Keratinocyte (primary cell): ENCODE measurements at regions not wholly inside any gene's neighbourhood (a gene's known extent, or its start where the extent isn't known, plus 50 kb on each side); places are given as distances from the start of the nearest gene placed in this dataset.

Experiments used
- DNase-seq: peaks from one replicate; pipeline ENCODE4 v3.0.0-alpha.2; 2011; ENCODE audit warnings: low read depth, missing footprints, low spot score
- FAIRE-seq: peaks from 2 replicates; lab custom pipeline; 2011; peaks lifted over from hg19 to GRCh38; lab: Jason Lieb, UNC
- H2AFZ ChIP-seq: 2 replicates; pipeline ENCODE4 v1.6.0; 2012; ENCODE audit warnings: low read length, control low read depth, inconsistent platforms; ENCODE audit not compliant: control insufficient read depth
- H3K27ac ChIP-seq: 2 replicates; pipeline ENCODE4 v1.5.1; 2011; ENCODE audit warnings: low read length; ENCODE audit not compliant: control insufficient read depth, insufficient read depth
- H3K27me3 ChIP-seq: 3 replicates; pipeline ENCODE4 v1.6.0; 2011; ENCODE audit warnings: low read length; ENCODE audit not compliant: control insufficient read depth, insufficient read depth; ENCODE audit errors: extremely low read depth
- H3K36me3 ChIP-seq, 2 experiments: 2 replicates in 1 of 2; 3 replicates in 1 of 2; pipeline ENCODE4 v1.5.1; 2011; ENCODE audit warnings: low read length in 2 of 2, mild to moderate bottlenecking in 1 of 2; ENCODE audit not compliant: control insufficient read depth in 2 of 2, insufficient read depth in 2 of 2; ENCODE audit errors: extremely low read depth in 1 of 2
- H3K4me1 ChIP-seq: 3 replicates; pipeline ENCODE4 v1.5.1; 2011; ENCODE audit warnings: low read length; ENCODE audit not compliant: control insufficient read depth, insufficient read depth; ENCODE audit errors: extremely low read depth
- H3K4me2 ChIP-seq: 3 replicates; pipeline ENCODE4 v1.6.0; 2011; ENCODE audit warnings: low read depth, low read length; ENCODE audit not compliant: control insufficient read depth, insufficient read depth; ENCODE audit errors: extremely low read depth
- H3K4me3 ChIP-seq, 3 experiments: fragments of 200-600 bp in 1 of 3; sonication (generic) in 1 of 3; 2 replicates in 2 of 3; 3 replicates in 1 of 3; pipeline ENCODE4 v1.5.1; 2011 to 2016; ENCODE audit warnings: low read length in 3 of 3, mild to moderate bottlenecking in 3 of 3, control low read depth in 2 of 3, inconsistent platforms in 1 of 3, low read depth in 1 of 3, mixed read lengths in 1 of 3, mixed run types in 1 of 3, moderate library complexity in 1 of 3; ENCODE audit not compliant: control insufficient read depth in 2 of 3, insufficient read depth in 2 of 3; ENCODE audit errors: extremely low read depth in 1 of 3
- H3K79me2 ChIP-seq: 2 replicates; pipeline ENCODE4 v1.6.0; 2012; ENCODE audit warnings: low read length; ENCODE audit not compliant: control insufficient read depth, insufficient read depth
- H3K9ac ChIP-seq: 3 replicates; pipeline ENCODE4 v1.6.0; 2011; ENCODE audit warnings: low read length; ENCODE audit not compliant: control insufficient read depth, insufficient read depth; ENCODE audit errors: extremely low read depth
- H3K9me1 ChIP-seq: 3 replicates; pipeline ENCODE4 v1.6.0; 2011; ENCODE audit warnings: low read length; ENCODE audit not compliant: control insufficient read depth, insufficient read depth; ENCODE audit errors: extremely low read depth
- H3K9me3 ChIP-seq: 2 replicates; pipeline ENCODE4 v1.5.1; 2012; ENCODE audit warnings: low read depth, low read length; ENCODE audit not compliant: control insufficient read depth
- H4K20me1 ChIP-seq: 3 replicates; pipeline ENCODE4 v1.6.0; 2011; ENCODE audit warnings: low read length; ENCODE audit not compliant: control insufficient read depth, insufficient read depth; ENCODE audit errors: extremely low read depth
- EZH2 ChIP-seq: IDR thresholded peaks from one replicate; pipeline ENCODE4 v1.6.1; 2012; ENCODE audit warnings: inconsistent platforms, mild to moderate bottlenecking, low read length, moderate library complexity
- dilution Hi-C: fragments of 300-500 bp; cut with MboI; formaldehyde crosslinking; loops from one replicate; pipeline ENCODE4 v1.7.0; 2020; ENCODE audit warnings: low sequenced_read_pairs; ENCODE audit not compliant: extremely low pct_ligation_motif_present
- TF ChIP-seq, protein P1 (sequence below), 3 experiments: IDR thresholded peaks in 1 of 3; conservative IDR thresholded peaks in 1 of 3; optimal IDR thresholded peaks in 1 of 3; 2 replicates in 2 of 3; 3 replicates in 1 of 3; pipeline versions ENCODE3 to v1.5.1; 2011; ENCODE audit warnings: low read length in 3 of 3, mild to moderate bottlenecking in 3 of 3, moderate library complexity in 2 of 3, control low read depth in 1 of 3, inconsistent platforms in 1 of 3; ENCODE audit not compliant: insufficient read depth in 2 of 3; ENCODE audit errors: extremely low read depth in 1 of 3

- Histone ChIP-seq H4K20me1 (no peaks in the 10 kb centered on the region), H3K9me1 (no peaks in the 10 kb centered on the region), H3K27ac (no peak overlapping the region), H3K27me3 (no peaks in the 10 kb centered on the region), H3K4me3 (no peak overlapping the region), H2AFZ (no peak overlapping the region), H3K4me1 (peaks cover 34% of the 10 kb centered on the region), H3K9me3 (no peaks in the 10 kb centered on the region), H3K36me3 (no peaks in the 10 kb centered on the region), H3K4me2 (no peak overlapping the region), H3K79me2 (no peaks in the 10 kb centered on the region), H3K9ac (no peak overlapping the region)
- dilution Hi-C loops = no loop called here
- FAIRE-seq (no peak), DNase-seq (no peak)
- no peak for TF ChIP-seq EZH2
- TF ChIP-seq, protein P1, sequence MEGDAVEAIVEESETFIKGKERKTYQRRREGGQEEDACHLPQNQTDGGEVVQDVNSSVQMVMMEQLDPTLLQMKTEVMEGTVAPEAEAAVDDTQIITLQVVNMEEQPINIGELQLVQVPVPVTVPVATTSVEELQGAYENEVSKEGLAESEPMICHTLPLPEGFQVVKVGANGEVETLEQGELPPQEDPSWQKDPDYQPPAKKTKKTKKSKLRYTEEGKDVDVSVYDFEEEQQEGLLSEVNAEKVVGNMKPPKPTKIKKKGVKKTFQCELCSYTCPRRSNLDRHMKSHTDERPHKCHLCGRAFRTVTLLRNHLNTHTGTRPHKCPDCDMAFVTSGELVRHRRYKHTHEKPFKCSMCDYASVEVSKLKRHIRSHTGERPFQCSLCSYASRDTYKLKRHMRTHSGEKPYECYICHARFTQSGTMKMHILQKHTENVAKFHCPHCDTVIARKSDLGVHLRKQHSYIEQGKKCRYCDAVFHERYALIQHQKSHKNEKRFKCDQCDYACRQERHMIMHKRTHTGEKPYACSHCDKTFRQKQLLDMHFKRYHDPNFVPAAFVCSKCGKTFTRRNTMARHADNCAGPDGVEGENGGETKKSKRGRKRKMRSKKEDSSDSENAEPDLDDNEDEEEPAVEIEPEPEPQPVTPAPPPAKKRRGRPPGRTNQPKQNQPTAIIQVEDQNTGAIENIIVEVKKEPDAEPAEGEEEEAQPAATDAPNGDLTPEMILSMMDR (optimal IDR thresholded peaks at IDR 0.05 in 1 of 3, IDR thresholded peaks at IDR 0.05 in 1 of 3, conservative IDR thresholded peaks at IDR 0.05 in 1 of 3; ENCODE audit: extremely low read depth in 1 of 3, insufficient read depth in 2 of 3, low read length in 3 of 3) = no peak
Observed at GRCh38 chr16:48970216-48970615, 311.4 kb downstream of the CBLN1 start.

- no peak for FAIRE-seq
- H3K9me3 ChIP-seq = no peaks in the 10 kb centered on the region
- no peak overlapping the region for H3K4me3 ChIP-seq
- H2AFZ ChIP-seq = no peak overlapping the region
- no peak overlapping the region for H3K27ac ChIP-seq
- H3K9ac ChIP-seq = no peak overlapping the region
- peaks cover 40% of the 10 kb centered on the region for H3K4me1 ChIP-seq
- H4K20me1 ChIP-seq = no peaks in the 10 kb centered on the region
- no peak overlapping the region for H3K4me2 ChIP-seq
- no peaks in the 10 kb centered on the region for H3K36me3 ChIP-seq
- TF ChIP-seq EZH2 = no peak
- TF ChIP-seq, protein P1 (optimal IDR thresholded peaks at IDR 0.05 in 1 of 3, IDR thresholded peaks at IDR 0.05 in 1 of 3, conservative IDR thresholded peaks at IDR 0.05 in 1 of 3; ENCODE audit: extremely low read depth in 1 of 3, insufficient read depth in 2 of 3, low read length in 3 of 3) = no peak
- no peaks in the 10 kb centered on the region for H3K9me1 ChIP-seq
- H3K79me2 ChIP-seq = no peaks in the 10 kb centered on the region
- dilution Hi-C loops = no loop called here
- H3K27me3 ChIP-seq = no peaks in the 10 kb centered on the region
- no peak for DNase-seq
Observed at GRCh38 chr16:48969611-48970010, 312.0 kb downstream of the CBLN1 start.
